ENCODE measurements at regions not wholly inside any gene's neighbourhood (a gene's known extent, or its start where the extent isn't known, plus 50 kb on each side); places are given as distances from the start of the nearest gene placed in this dataset.

DNA sequence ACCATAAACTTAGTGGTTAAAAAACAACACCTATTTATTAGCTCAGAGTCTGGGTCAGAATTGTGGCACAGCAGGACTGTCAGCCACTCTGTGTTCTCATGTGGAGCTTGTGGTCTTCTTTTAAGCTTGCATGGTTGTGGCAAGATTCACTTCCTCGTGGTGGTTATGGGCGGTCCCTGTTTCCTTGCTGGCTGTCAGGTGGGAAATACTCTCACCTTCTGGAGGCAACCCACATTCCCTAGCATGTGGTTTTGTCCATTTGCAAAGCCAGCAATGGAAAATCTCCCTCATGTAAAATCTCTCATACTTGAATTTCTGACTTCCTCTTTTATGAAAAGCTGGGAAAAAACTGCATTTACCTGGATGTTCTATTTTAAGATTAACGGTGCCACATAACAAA, 229.8 kb downstream of the ALX1 start:
- DNase-seq = no peak

DNA sequence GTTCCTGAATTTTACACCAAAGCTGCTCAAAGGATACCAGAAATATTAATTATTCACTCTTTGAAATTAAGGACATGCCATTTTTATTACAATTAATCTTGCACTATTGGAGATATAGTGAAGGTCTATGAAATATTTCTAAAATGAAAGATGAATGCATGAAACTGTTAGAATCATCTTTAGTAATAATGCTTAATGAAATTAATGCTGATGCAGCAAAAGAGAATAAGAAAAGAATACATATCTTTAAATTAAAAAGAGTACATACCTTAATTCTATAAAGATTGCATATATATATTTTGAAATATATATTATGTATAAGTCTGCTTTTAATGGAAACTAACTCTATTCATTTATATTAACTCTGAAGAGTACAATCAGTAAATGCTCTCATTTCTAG, 236.0 kb downstream of the ALX1 start:
- DNase-seq = no peak

DNA sequence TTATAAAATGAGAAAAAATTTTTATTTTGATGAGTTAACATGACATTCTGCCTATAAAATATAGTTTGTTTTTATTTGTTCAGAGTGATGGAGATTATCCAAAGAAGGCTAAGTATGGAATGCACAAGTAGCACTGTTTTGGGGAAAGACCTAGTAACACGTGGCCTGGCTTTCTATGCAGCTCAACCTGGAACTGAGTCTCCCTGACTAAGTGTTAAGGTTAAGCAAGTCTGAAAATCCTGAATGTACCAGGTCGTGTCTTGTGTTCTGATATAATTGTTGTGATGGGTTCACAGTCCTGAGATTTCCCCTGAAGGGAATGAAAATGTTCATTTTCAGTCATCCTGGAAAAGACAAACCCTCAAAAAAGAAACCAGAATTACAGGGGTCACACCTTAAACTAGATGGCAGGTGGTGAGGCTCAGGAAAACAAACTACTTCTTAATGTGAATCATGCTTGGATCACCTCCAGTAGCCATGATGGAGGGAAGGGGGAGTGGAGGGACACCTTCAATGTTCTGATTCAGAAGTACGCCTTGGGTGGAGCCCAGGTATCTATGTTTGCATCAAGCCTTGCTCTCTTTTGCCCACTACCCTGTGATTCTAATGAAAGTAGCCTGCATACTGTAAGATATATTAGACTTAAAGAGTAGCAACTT, 236.8 kb downstream of the ALX1 start:
- no peak for DNase-seq

DNA sequence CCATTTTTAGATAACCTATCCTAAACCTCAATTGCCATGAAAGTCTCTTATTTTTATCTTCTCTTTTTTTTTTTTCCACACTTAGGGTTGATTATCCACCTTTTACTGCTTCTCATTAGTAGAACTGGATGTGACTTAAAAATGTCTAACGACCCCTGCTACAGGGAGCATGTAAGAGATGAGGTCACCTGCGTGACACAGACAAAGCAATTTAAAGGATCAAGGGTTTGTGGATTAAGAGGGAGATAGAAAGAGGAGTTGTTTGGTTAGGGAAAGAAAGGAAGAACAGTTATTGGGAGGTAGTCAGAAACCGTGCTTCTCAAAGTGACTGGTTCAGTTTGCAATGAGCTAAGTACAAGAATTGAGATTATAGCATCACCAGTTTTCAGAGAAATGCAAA, 239.1 kb downstream of the ALX1 start:
- no peak for DNase-seq

DNA sequence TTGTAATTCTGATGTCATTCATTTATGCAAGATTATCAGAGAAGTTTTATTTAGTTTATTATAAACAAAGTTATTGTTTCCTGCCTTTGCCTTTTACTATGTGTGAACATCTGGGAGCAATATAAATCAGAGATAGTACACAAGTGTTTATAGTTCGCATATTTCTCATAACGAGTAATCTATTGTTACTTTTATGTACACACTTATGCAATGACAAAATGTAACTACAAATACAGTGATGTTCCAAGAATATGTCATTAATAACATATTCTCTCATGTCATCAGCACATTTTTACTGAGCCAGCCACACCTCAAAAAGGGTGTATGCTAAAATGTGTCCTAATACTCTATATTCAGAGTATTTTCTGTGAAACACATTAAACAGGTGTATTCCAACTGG, 243.2 kb downstream of the ALX1 start:
- DNase-seq = no peak

DNA sequence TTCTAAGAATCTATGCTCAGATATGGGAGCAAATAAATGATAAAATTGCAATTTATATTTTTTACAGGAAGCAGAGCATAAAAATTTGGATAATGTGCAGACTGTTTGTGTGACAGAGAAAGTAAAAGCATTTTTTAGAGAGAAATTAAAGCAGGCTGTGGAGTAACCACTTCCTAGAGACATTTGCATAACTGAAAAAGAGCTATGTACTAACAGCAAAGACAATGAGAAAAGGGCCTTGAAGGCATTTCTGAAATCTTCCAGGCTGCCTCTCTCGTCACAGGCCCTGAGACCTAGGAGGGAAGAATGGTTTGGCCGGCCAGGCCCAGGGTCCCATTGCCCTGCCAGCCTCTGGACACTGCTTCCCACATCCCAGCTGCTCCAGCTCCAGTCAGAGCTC, 247.2 kb downstream of the ALX1 start:
- no peak for DNase-seq

DNA sequence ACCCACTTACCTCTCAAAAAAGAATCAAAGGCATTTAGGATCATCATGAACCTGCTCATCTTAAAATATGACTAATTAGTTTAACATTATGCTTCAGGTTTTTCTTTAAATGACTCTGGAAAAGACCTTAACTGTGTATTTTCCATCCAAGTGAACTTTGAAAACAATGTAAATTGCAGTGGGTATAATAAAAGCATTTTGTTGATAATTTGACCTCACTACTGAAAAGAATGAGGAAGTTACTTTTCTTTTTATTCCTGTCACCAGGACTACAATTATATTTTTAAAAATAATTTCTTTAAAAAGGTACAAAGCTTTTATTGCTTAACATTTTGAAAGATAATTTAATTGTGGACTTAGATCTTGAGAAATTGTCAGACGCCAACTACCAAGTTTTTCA, 249.9 kb downstream of the ALX1 start:
- DNase-seq = no peak

DNA sequence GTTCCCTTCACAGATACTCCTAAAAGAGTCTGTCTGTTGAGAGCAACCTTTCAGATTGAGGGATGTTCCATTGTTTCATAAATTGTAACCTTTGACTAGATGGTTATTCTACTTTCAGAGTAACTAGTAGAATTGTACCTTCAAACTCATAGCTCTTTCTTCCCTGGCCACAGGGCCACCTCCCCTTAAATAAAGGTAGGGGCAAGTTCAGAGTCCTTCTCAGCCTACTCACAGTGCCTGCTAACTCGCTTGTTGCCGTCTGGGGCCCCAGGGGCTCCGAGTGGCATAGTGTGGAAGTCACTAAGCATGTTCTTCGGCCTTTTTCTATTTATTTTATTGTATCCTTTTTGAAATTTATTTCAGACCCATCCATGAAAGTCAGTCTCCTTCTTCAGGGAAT, 250.4 kb downstream of the ALX1 start:
- no peak for DNase-seq

DNA sequence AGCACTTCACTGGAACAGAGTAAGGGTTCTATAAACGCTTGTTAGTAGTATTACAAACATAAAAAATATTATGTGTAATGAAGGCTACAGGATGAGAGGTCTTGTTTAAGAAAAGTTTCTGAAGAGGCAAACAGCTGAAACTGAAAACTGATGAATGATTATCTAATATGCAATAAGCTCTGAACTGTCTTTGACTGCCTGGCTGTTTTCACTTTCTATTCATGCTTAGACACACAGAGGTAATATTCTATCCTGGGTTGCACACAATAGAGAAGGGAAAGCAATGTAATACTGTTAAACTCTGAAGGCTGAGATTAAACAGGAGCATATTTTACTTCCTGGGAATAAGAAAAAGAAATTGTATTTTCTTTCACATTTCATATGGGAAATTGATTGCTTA, 251.3 kb downstream of the ALX1 start:
- no peak for DNase-seq

DNA sequence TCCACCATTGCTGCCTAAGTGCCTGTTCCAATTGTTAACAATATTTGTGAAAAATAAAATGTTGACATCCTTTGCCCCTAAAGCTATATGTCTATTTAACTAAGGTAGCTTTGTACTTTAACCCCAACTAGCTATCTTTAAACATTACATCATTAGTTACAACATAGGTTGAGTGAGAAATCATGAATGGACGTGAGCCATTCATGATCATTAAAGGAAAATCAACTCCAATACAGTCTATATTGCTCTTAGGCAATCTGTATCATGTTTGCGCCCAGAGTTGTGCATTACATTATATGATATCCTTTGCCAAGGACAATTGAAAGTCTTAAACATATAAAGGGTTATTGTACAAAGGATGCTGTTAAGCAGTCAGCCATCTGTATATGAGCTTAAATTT, 269.6 kb downstream of the ALX1 start:
- DNase-seq = no peak

DNA sequence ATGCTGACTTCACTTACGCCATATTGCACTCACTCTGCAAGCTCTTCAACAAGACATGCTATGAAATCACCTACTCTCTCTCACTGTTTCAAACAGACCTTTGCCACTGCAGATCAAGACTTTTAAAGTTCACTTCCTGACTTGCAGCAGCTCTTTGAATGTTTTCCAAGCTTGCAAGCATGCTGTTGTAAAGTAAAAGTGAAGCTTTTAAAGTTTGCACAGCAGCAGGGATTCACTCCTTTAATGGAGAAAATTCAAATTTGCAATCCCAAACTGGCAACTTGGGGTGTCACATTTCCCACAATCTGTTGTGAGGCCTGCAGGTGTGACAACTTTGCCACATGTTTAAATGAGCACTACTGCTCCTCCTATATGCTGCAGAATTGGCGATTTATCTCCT, 270.9 kb downstream of the ALX1 start:
- no peak for DNase-seq

DNA sequence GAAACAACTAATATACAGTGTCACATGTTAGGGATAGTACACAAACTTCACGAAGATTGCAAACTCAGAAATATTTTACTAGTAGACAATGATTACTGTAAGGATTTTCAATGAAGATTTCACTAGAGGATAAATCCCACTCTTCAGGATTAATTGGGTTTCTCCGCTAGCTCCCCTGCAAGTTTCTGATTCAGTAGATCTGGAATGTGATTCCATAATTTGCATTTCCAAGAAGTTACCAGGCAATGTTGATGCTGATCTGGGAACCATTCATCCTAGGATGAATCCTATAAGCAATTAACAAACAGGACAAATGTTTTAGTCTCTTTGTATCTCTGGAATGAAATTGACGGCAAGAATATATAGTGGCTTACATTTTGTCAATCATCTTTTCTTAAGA, 272.4 kb downstream of the ALX1 start:
- DNase-seq = no peak

DNA sequence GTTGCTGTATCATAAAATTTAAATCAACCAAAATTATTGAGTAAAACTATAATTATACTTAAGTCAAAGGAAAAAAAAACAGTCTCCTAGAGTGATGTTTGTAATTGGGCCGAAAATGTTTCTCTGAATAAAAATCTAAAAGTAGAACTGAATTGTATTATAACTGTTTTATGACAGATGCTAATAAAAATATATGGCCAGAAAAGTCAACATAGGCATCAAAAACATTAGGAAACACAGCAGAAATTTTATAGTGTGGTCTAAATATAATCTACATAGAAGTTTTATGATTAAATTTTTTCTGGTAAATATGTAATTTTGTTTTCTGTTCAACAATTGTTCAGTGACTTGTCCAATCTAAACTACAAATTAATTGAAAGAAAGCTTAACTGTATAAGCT, 277.8 kb downstream of the ALX1 start:
- DNase-seq = no peak

DNA sequence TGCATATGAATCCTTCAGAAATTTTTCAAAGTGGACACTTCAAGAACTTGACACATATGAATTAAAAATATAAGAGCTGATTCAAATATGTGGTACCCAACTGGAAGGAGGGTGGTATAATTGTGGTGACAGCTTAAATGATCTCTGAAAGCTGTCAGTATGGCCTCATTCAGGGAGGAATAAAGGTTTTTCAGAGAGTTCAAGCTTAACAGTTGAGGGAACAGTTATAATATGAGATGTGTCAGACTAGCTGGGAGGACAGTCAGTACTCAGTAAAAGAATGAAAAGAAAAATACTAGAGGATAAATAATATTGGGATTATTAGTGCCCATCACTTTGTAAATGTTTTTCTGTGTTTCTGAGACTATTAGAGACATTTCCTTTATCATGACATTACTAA, 277.5 kb downstream of the RASSF9 start:
- no peak for DNase-seq

DNA sequence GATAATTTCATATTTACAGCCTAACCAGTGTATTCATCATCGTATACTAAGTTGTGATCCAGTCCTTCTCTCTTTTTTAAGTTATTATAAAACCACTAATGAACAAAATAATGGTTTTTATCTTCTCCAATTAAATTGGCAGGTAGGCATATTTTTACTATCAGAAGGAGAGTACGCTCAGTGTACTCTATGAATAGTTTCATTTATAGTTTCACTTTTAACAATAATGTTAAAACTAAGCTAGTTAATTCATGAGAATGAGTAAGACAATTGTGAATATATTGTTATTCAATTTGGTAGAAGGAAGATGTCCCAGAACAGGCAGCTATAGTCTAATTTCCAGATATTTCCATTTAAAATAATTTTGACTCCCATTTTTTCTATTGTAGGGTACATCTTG, 277.1 kb downstream of the RASSF9 start:
- no peak for DNase-seq

DNA sequence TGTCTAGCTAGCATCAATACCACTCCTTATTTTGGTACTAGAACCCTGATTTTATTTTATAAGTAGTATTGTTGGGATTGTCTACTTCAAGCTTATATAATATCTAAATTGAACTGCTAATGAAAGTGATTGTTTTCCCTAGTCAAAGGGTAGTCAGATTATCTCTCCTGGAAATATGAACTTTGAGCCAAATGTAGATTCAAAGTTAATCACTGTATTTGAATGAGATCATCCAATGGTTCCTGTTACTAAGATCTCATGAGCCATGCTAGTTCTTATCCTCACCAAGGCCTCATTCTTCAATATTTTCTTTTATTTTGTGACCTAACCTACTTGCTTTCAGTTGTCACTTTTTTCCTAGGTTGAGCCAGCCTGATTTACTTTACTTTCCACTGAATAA, 276.7 kb downstream of the RASSF9 start:
- no peak for DNase-seq

DNA sequence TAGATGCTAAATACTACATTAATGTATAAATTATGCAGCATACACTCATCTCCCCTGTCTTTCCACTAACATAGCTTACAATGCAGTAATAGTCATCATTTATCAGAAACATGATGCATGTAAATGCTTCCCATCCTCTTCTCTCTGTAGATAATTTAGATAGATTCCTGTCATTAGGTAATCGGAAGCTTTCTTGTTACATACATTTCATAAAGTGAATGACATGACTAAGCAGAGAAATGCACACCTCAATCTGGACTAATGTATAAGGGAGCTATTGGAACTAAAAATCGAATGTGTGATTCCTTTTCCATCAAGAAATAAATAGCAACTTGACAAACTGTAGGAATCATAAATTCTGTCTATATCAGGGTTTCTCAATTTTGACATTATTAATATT, 273.4 kb downstream of the RASSF9 start:
- no peak for DNase-seq

DNA sequence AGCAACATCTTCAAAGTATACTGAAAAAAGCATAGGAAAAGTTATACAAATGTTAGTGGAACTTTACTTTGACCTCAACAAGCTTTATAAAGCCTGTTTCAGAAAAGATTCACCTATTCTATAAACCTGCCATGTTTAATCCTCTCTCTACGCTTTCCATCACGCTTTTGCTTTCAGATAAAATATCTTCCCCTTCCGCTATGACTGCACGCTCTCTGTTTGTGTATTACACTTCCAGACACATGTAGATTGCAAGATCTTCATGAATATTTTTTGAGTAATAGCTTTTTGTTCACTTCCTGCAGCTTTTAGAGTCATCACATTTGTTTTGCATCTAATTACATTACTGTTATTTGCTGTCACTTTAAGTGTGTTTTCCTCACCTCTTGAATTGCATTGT, 271.4 kb downstream of the RASSF9 start:
- DNase-seq = no peak

DNA sequence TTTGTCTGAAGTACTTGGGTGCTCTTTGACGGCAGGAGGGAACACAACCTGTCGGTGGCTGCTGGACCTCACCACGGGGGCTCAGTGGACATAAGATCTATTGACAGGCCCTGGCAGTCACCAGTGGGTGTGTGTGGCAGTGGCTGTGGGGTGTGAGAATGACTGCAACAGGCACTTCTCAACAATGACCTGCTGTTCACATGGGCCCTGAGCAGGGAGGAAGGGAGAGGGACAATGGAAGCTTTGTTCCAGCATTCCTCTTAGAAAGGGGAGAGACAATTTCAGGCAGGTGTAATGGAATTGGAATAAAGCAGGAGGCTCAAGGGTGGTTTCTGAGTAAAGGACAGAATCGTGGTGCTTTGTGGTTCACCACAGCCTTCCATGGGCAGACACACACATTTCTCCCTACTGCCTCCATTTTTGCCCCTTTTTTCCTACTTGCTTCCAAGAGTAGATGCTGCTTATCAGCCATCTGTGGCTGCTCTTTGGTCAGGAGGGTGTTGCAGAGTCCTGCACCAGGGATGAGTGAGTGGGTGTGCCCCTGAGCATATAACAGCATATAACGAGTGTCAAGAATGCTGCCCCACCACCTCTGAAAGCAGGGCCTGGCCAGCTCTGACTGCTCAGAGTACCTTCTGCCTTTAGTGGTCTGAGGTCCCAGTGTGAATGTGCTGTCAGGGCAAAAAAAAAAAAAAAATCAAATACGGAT, 267.7 kb downstream of the RASSF9 start:
- DNase-seq = no peak

DNA sequence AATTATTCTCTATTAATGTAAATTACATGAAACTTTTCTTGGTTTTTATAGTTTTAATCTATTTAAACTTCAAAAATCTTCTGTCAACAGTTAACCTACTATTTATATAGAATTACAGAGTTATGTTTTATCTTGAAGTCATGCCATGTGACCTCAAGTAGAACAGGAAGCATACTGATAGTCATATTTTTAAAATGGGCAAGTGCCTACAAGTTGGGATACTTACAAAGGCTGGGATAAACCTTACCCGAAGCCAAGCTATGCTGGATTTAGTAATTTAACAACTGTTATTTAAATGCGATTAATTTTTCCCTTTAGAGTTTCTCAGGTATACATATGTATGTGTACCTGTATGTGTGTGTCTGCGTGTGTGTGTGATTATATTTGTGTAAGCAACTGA, 266.9 kb downstream of the RASSF9 start:
- DNase-seq = no peak

DNA sequence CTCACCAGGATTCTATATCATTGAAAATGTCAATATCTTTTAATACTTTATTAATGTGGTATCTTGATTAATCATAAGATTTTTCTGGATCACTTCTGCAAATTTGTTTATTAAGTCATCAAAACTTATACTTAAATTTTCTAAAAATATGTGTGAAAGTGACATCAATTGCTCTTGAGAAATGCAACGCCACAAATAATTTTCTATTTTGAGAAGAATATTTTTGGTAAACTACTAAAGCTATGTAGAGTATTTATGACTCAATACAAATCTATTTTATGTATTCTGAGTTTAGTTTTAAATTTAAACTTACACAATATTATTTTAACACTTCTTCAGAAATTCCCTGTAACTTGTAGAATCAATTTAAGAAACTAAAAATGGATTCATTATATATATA, 263.3 kb downstream of the RASSF9 start:
- DNase-seq = no peak

DNA sequence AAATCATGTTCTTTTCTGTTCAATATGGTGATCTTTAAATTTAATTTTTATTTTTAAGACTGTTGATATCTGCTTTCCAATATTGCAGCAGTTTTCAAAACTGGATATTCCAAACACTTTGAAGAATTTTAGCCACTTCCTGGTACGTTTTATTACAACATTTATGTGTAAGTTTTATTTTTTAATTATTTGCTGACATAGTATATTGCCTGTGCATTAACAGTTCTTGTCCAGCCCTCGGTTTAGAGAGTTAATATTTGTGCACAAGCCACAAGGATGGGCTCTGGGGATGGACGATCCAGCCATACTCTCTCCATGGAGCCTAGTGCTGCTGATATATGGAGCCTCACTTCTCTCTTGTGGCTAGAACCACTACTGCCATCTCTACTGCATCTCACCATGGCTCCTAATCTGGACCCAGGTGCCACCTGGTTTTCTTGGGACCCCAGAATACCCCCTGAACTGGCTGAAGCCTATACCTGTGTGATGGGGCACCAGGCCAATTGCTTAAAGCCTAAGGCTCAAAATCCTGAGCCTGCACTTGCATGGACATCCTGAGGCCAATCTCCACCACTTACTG, 262.5 kb downstream of the RASSF9 start:
- DNase-seq = no peak

DNA sequence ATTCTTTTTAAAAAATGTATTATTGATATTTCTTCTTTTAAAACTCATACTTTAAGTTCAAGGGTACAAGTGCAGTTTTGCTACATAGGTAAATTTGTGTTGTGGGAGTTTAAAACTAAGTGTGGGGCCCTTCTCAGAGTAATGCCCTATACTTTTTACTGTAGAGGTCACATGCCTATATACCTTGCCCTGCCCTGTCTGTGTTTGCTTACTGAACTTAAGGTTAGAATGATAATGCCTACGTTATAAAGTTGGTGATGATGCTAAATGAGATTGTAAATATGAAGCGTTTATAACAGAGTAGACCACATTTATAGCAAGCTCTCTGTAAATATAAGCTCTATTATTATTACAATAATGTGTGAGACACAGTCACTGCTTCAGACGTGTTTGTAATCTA, 261.9 kb downstream of the RASSF9 start:
- no peak for DNase-seq

DNA sequence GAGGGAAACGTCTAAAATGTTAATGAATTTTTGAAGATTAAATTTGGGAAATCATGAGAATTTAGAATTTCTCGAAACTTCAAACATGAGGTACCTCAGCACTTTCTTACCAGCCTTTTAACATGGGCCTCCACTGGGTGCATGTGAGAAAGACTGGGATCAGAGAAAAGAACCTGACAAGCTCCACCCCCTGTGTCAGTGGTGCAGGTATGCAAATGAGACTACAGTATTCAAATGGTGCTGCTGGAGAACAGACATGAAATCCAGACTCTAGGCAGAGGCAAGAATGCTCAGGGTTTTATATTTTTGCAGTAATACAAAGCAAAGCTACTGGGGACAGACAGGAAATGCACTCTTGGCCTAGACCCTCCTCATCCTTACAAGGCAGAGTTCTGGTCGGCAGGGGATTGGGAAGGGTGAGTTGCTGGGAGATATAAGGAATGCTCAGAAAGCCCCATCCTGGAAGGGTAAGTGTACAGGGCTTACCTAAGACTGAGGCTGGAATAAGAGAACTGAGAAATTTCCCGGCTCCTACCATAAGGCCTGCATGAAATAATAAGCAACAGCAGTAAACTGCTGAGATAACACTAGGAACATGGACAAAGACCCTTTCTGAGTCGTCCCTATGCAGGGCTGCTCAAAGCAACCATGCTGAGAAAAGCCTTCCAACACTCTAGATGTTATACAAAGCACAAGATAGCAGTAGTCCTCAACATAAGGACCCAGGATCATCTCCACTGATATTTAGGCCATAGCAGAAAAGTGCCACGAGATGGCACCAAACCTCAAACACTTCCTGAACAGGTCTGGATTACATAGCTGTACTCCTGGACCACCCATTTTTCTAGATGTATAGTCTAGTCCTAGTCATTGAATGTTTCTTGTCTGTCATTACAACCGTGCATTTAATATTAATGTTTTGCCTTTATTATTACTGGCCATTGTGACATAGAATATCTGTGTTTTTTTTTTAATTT, 260.8 kb downstream of the RASSF9 start:
- peak; percentile 58 for DNase-seq

Measured in NCI-H1092 treated with DMSO at 0.1 percent for 48 hours (cell line).